ENCODE measurements at regions not wholly inside any gene's neighbourhood (a gene's known extent, or its start where the extent isn't known, plus 50 kb on each side); places are given as distances from the start of the nearest gene placed in this dataset.

DNA sequence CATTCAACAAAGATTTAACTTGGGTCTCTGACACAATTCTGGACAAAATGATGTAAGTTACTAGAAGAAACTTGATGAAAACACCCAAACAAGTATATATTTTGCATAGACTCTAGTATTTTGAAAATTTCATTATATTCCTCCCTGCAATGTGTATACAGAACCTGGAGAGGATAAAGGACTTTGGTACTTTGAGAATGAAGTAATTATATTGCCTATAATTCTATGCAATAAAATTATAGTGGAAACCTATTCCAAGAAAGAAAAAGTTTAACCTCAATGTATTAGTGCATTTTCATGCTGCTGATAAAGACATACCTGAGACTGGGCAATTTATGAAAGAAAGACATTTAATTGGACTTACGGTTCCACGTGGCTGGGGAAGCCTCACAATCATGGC, 1146.1 kb downstream of the KCNT2 start:
- no peak overlapping the region for H3K27ac ChIP-seq (ENCODE audit: low read depth in 2 of 2, low read length in 2 of 2)
- no peaks in the 10 kb centered on the region for H3K27me3 ChIP-seq (ENCODE audit: control insufficient read depth, insufficient read depth, low read length)
- H3K9ac ChIP-seq (ENCODE audit: low read length in 3 of 3), result no peak overlapping the region
- intact Hi-C loops (cut with DNase I), result no loop called here
- DNase-seq, result no peak
- no peaks in the 10 kb centered on the region for H3K4me1 ChIP-seq (ENCODE audit: control insufficient read depth in 2 of 3, insufficient read depth in 2 of 3, low read depth in 1 of 3, low read length in 3 of 3)
- no peak overlapping the region for H3K4me3 ChIP-seq (ENCODE audit: low read length in 3 of 3)
- no peak for FAIRE-seq
- no peaks in the 10 kb centered on the region for H3K9me3 ChIP-seq (ENCODE audit: control insufficient read depth in 2 of 3, insufficient read depth in 1 of 3, low read length in 3 of 3)
- TF ChIP-seq CTCF (IDR thresholded peaks at IDR 0.05; ENCODE audit: borderline replicate concordance, extremely low read depth, insufficient read depth), result no peak
- no peaks in the 10 kb centered on the region for H3K36me3 ChIP-seq (ENCODE audit: control insufficient read depth in 2 of 3, insufficient read depth in 3 of 3, low read length in 3 of 3)

DNA sequence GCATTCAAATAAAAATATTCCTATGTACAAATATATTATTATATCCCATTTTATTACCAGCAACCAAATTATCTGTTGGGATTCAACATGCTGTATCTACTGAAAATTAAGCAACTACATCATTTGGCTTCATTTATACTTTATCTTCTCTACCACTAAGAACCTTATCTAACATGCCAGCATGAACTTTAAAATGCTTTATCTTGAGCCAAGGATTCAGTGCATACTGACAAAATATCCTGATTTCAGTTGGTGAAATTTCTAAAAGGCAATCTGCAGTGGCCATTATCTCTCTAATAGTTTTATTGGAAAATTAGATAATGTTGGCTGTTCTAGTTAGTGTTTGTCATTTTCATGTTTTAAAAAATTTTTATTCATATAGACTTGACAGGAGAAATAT, 1149.9 kb downstream of the KCNT2 start:
- FAIRE-seq, result no peak
- no peaks in the 10 kb centered on the region for H3K4me1 ChIP-seq (ENCODE audit: control insufficient read depth in 2 of 3, insufficient read depth in 2 of 3, low read depth in 1 of 3, low read length in 3 of 3)
- H3K36me3 ChIP-seq (ENCODE audit: control insufficient read depth in 2 of 3, insufficient read depth in 3 of 3, low read length in 3 of 3), result no peaks in the 10 kb centered on the region
- no peak for DNase-seq
- no peak for TF ChIP-seq CTCF (IDR thresholded peaks at IDR 0.05; ENCODE audit: borderline replicate concordance, extremely low read depth, insufficient read depth)
- no peak overlapping the region for H3K4me3 ChIP-seq (ENCODE audit: low read length in 3 of 3)
- no peaks in the 10 kb centered on the region for H3K9me3 ChIP-seq (ENCODE audit: control insufficient read depth in 2 of 3, insufficient read depth in 1 of 3, low read length in 3 of 3)
- no peak overlapping the region for H3K27ac ChIP-seq (ENCODE audit: low read depth in 2 of 2, low read length in 2 of 2)
- intact Hi-C loops (cut with DNase I), result no loop called here
- no peaks in the 10 kb centered on the region for H3K27me3 ChIP-seq (ENCODE audit: control insufficient read depth, insufficient read depth, low read length)
- H3K9ac ChIP-seq (ENCODE audit: low read length in 3 of 3), result no peak overlapping the region

DNA sequence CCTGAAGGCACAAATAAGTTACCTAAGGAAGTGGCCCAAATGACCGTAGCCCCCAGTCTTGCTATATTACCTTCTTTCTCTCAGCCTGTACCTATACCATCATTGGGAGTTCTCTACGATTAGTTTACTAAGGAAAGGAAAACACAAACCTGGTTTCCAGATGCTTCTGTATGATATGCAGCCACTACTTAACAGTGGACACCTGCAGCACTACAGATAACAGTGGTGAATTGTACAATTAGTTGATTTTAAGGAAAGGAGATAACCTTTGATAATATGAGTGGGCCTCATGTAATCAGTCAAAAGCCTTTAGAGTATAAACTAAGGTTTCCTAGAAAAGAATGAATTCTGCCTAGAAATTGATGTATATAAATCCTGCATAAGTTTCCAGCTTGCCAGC, 1157.4 kb downstream of the KCNT2 start:
- H3K27ac ChIP-seq (ENCODE audit: low read depth in 2 of 2, low read length in 2 of 2), result no peak overlapping the region
- TF ChIP-seq CTCF (IDR thresholded peaks at IDR 0.05; ENCODE audit: borderline replicate concordance, extremely low read depth, insufficient read depth), result no peak
- H3K36me3 ChIP-seq (ENCODE audit: control insufficient read depth in 2 of 3, insufficient read depth in 3 of 3, low read length in 3 of 3), result no peaks in the 10 kb centered on the region
- H3K4me3 ChIP-seq (ENCODE audit: low read length in 3 of 3), result no peak overlapping the region
- no peaks in the 10 kb centered on the region for H3K4me1 ChIP-seq (ENCODE audit: control insufficient read depth in 2 of 3, insufficient read depth in 2 of 3, low read depth in 1 of 3, low read length in 3 of 3)
- H3K9ac ChIP-seq (ENCODE audit: low read length in 3 of 3), result no peak overlapping the region
- intact Hi-C loops (cut with DNase I), result no loop called here
- H3K9me3 ChIP-seq (ENCODE audit: control insufficient read depth in 2 of 3, insufficient read depth in 1 of 3, low read length in 3 of 3), result peaks cover 0 to 2% (median 0%) of the 10 kb centered on the region in 3 donors
- no peak for FAIRE-seq
- no peaks in the 10 kb centered on the region for H3K27me3 ChIP-seq (ENCODE audit: control insufficient read depth, insufficient read depth, low read length)
- no peak for DNase-seq

DNA sequence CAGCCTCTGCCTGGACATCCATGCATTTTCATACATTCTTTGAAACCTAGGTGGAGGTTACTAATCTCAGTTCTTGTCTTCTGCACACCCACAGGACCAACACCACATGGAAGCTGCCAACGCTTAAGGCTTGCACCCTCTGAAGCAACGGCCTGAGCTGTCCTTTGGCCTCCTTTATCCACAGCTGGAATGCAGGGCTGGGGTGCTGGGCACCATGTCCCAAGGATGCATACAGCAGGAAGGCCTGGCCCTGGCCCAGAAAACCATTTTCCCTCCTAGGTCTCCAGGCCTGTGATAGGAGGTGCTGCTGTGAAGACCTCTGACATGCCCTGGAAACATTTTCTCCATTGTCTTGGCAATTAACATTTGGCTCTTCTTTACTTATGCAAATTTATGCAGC, 1168.6 kb downstream of the KCNT2 start:
- Histone ChIP-seq H3K27ac (ENCODE audit: low read depth in 2 of 2, low read length in 2 of 2) (no peak overlapping the region), H3K36me3 (ENCODE audit: control insufficient read depth in 2 of 3, insufficient read depth in 3 of 3, low read length in 3 of 3) (no peaks in the 10 kb centered on the region), H3K9me3 (ENCODE audit: control insufficient read depth in 2 of 3, insufficient read depth in 1 of 3, low read length in 3 of 3) (no peaks in the 10 kb centered on the region), H3K9ac (ENCODE audit: low read length in 3 of 3) (no peak overlapping the region), H3K4me3 (ENCODE audit: low read length in 3 of 3) (no peak overlapping the region), H3K27me3 (ENCODE audit: control insufficient read depth, insufficient read depth, low read length) (no peaks in the 10 kb centered on the region), H3K4me1 (ENCODE audit: control insufficient read depth in 2 of 3, insufficient read depth in 2 of 3, low read depth in 1 of 3, low read length in 3 of 3) (no peaks in the 10 kb centered on the region)
- no peak for TF ChIP-seq CTCF (IDR thresholded peaks at IDR 0.05; ENCODE audit: borderline replicate concordance, extremely low read depth, insufficient read depth)
- DNase-seq (peak in 1 of 5 donors; percentile 32), FAIRE-seq (no peak)
- intact Hi-C loops (cut with DNase I), result no loop called here

Data from kidney (tissue), 13 donors.